PC-3 (cell line): ENCODE measurements at regions not wholly inside any gene's neighbourhood (a gene's known extent, or its start where the extent isn't known, plus 50 kb on each side); places are given as distances from the start of the nearest gene placed in this dataset.
A peak's percentile ranks its signal among the peaks of the same experiment; 100 is the strongest.

Experiments used
- ATAC-seq: fragments of 200-7000 bp; cut with Tn5 transposase; 2 replicates; pipeline ENCODE4 v1.9.1; 2020; ENCODE audit warnings: mild to moderate bottlenecking, moderate library complexity
- BruUV-seq: library from RNA; stranded (reverse); fragments of 400-500 nt; replicated peaks from 2 replicates; lab custom pipeline; 2021; lab: Mats Ljungman, UMichigan
- CTCF ChIA-PET: fragments of 300-600 bp; sonication (Branson Sonifier 250); formaldehyde crosslinking; loops from one replicate; lab custom pipeline; 2022; ENCODE audit warnings: antibody characterized with exemption; lab: Charles Lee
- POLR2A ChIA-PET: fragments of 300-600 bp; sonication (Branson Sonifier 250); formaldehyde crosslinking; loops from one replicate; lab custom pipeline; 2022; ENCODE audit warnings: antibody characterized with exemption; ENCODE audit not compliant: unreplicated experiment; lab: Charles Lee
- DNase-seq: peaks from one replicate; pipeline ENCODE4 v3.0.0-alpha.2; 2015
- H2AFZ ChIP-seq: fragments of 300-600 bp; sonication (generic); 2 replicates; pipeline ENCODE4 v1.6.0; 2016; ENCODE audit warnings: antibody characterized with exemption, low read length
- H3F3A ChIP-seq: fragments of 300-600 bp; sonication (generic); one replicate; pipeline ENCODE4 v1.6.0; 2017; ENCODE audit warnings: antibody characterized with exemption, low read length, control low read depth, mild to moderate bottlenecking; ENCODE audit not compliant: unreplicated experiment
- H3K27ac ChIP-seq: fragments of 300-600 bp; sonication (generic); 2 replicates; pipeline ENCODE4 v1.5.1; 2016; ENCODE audit warnings: mild to moderate bottlenecking, low read length
- H3K27me3 ChIP-seq: fragments of 300-600 bp; sonication (generic); 2 replicates; pipeline ENCODE4 v1.6.1; 2016; ENCODE audit warnings: low read length, mixed read lengths
- H3K36me3 ChIP-seq: fragments of 300-600 bp; sonication (generic); 2 replicates; pipeline ENCODE4 v1.6.1; 2016; ENCODE audit warnings: low read depth, mixed run types, low read length, mixed read lengths
- H3K4me1 ChIP-seq: fragments of 300-600 bp; sonication (generic); 2 replicates; pipeline ENCODE4 v1.5.1; 2016; ENCODE audit warnings: low read length; ENCODE audit not compliant: insufficient read depth
- H3K4me2 ChIP-seq: fragments of 300-600 bp; sonication (generic); 2 replicates; pipeline ENCODE4 v1.6.0; 2016; ENCODE audit warnings: low read length
- H3K4me3 ChIP-seq: fragments of 300-600 bp; sonication (generic); 2 replicates; pipeline ENCODE4 v1.5.1; 2016; ENCODE audit warnings: mild to moderate bottlenecking, low read length, mixed read lengths
- H3K79me2 ChIP-seq: fragments of 300-600 bp; sonication (generic); 2 replicates; pipeline ENCODE4 v1.6.1; 2017; ENCODE audit warnings: low read length, mixed read lengths
- H3K9ac ChIP-seq: fragments of 300-600 bp; sonication (generic); 2 replicates; pipeline ENCODE4 v1.6.0; 2016; ENCODE audit warnings: mild to moderate bottlenecking, low read length
- H3K9me2 ChIP-seq: fragments of 300-600 bp; sonication (generic); replicated peaks from 2 replicates; pipeline ENCODE4 v1.6.1; 2016; ENCODE audit warnings: mixed run types, low read length, mixed read lengths
- H3K9me3 ChIP-seq: fragments of 300-600 bp; sonication (generic); 2 replicates; pipeline ENCODE4 v1.6.1; 2016; ENCODE audit warnings: low read length, mixed read lengths
- H4K20me1 ChIP-seq: fragments of 300-600 bp; sonication (generic); 2 replicates; pipeline ENCODE4 v1.6.1; 2016; ENCODE audit warnings: low read length, mixed read lengths
- EZH2 ChIP-seq: fragments of 300-600 bp; sonication (generic); IDR thresholded peaks from one replicate; pipeline ENCODE4 v1.6.1; 2017; ENCODE audit warnings: antibody characterized with exemption, mild to moderate bottlenecking, low read length; ENCODE audit not compliant: unreplicated experiment
- EZH2phosphoT487 ChIP-seq: fragments of 300-600 bp; sonication (generic); IDR thresholded peaks from 2 replicates; pipeline ENCODE4 v1.6.1; 2018; ENCODE audit warnings: mild to moderate bottlenecking, antibody characterized with exemption, low read length, borderline replicate concordance
- intact Hi-C: fragments of 100-400 bp; cut with micrococcal nuclease; formaldehyde crosslinking; loops from 2 replicates; pipeline ENCODE4 v1.9.0; 2023
- TF ChIP-seq, protein P1 (sequence below): fragments of 300-600 bp; sonication (generic); conservative IDR thresholded peaks from 2 replicates; pipeline ENCODE4 v1.5.1; 2017; ENCODE audit warnings: antibody characterized with exemption, low read depth, mild to moderate bottlenecking, low read length

DNA sequence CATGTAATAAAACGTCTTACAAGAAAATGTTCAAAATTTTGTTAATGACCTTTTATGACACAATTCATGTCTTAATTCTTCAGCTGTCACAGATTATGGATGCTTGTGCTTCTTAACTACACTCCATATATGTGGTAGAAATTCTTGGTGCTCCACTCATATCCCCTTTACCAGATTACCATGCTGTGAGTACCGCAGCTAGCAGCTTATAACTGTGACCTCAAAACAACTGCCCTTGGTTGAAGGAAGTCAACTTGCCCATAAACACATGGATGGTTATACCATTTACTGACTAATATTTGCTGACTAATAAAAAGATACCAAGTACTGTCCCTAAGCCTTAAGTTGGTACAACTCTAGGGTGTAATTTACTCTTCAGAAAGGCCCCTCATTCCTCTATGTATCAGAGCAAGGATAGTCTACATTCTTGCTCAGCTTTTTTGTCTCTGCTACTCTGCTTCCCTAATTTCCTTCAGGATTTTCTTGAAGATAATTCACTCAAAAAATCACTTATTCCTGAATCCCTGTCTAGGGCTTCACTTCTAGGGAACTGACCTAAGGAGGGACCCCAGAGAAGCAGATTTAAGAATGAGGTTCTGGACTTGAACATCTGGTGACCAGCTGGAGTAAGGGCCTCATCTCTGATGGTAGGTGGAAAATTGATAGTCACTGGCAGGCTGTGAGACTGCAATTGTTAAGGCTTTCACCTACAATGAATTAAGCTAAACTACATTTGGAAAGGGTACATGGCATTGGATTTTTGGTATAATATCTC, 152.3 kb downstream of the SLC6A15 start:
- no TSS peak for BruUV-seq
- H3K79me2 ChIP-seq = no peaks in the 10 kb centered on the region
- POLR2A ChIA-PET = no interaction called here
- no peaks in the 10 kb centered on the region for H3K36me3 ChIP-seq
- no peaks in the 10 kb centered on the region for H3K4me1 ChIP-seq
- TF ChIP-seq EZH2phosphoT487 (no peak), EZH2 (no peak)
- TF ChIP-seq, protein P1, sequence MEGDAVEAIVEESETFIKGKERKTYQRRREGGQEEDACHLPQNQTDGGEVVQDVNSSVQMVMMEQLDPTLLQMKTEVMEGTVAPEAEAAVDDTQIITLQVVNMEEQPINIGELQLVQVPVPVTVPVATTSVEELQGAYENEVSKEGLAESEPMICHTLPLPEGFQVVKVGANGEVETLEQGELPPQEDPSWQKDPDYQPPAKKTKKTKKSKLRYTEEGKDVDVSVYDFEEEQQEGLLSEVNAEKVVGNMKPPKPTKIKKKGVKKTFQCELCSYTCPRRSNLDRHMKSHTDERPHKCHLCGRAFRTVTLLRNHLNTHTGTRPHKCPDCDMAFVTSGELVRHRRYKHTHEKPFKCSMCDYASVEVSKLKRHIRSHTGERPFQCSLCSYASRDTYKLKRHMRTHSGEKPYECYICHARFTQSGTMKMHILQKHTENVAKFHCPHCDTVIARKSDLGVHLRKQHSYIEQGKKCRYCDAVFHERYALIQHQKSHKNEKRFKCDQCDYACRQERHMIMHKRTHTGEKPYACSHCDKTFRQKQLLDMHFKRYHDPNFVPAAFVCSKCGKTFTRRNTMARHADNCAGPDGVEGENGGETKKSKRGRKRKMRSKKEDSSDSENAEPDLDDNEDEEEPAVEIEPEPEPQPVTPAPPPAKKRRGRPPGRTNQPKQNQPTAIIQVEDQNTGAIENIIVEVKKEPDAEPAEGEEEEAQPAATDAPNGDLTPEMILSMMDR = no peak
- intact Hi-C loops = no loop called here
- CTCF ChIA-PET = no interaction called here
- no peaks in the 10 kb centered on the region for H3K27me3 ChIP-seq
- no peaks in the 10 kb centered on the region for H3K9me3 ChIP-seq
- ATAC-seq (no peak), DNase-seq (no peak)
- no peak overlapping the region for H3K4me2 ChIP-seq
- H3F3A ChIP-seq = no peaks in the 10 kb centered on the region
- H4K20me1 ChIP-seq = no peaks in the 10 kb centered on the region
- H2AFZ ChIP-seq = no peak overlapping the region
- no peaks in the 10 kb centered on the region for H3K9me2 ChIP-seq
- no peak overlapping the region for H3K4me3 ChIP-seq
- no peak overlapping the region for H3K27ac ChIP-seq
- H3K9ac ChIP-seq = no peak overlapping the region

DNA sequence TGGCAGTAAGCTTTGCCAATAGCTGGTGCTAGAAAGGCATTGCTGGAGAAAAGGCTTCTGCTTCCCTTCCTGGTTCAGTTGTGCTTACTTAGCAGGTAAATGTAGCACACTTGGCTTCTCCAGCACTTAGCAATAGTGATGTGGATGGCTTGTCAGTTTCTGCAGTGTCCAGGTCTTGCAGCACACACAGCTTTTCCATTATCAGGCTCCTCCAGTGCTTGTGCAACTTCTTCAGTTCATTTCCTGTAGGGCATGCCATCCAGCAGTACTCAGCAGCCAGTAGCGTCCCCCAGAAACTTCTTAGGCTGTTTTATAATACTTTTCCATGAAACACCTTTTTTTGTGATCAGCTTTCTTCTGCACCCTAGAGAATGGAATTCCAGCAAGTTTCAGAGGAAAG, 154.6 kb downstream of the SLC6A15 start:
- Histone ChIP-seq H3K4me2 (no peak overlapping the region), H3K9me3 (no peaks in the 10 kb centered on the region), H3K36me3 (no peaks in the 10 kb centered on the region), H3K9ac (no peak overlapping the region), H4K20me1 (no peaks in the 10 kb centered on the region), H3K9me2 (no peaks in the 10 kb centered on the region), H3K4me3 (no peak overlapping the region), H3F3A (no peaks in the 10 kb centered on the region), H2AFZ (no peak overlapping the region), H3K27ac (no peak overlapping the region), H3K4me1 (no peaks in the 10 kb centered on the region), H3K79me2 (no peaks in the 10 kb centered on the region), H3K27me3 (no peaks in the 10 kb centered on the region)
- ATAC-seq (no peak), DNase-seq (peak; percentile 6)
- no TSS peak for BruUV-seq
- POLR2A ChIA-PET = no interaction called here
- intact Hi-C loops = no loop called here
- TF ChIP-seq, protein P1 = no peak
- TF ChIP-seq EZH2 = no peak
- TF ChIP-seq EZH2phosphoT487 = no peak
- CTCF ChIA-PET = no interaction called here

DNA sequence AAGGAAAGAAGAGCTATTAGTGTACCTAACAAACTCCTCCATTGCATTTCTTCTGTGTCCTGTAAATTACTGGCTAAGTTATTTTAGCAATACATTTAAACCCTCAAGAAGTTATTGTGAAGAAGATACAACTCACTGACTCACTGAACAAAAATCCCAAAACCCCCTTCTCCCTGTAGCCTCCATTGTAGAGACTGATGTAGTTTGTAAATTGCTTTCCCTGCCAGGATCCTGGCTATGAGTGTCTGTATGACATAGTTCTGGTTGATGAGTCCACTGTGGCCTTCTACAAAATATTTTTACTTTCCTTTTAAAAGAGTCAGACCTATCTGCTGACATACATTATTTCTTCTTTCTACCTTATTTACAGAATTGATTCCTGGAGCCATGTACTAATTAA, 155.6 kb downstream of the SLC6A15 start:
- H3K4me2 ChIP-seq = no peak overlapping the region
- TF ChIP-seq EZH2phosphoT487 (no peak), EZH2 (no peak)
- TF ChIP-seq, protein P1 = no peak
- intact Hi-C loops = no loop called here
- no TSS peak for BruUV-seq
- no peaks in the 10 kb centered on the region for H3K27me3 ChIP-seq
- no peaks in the 10 kb centered on the region for H3K9me3 ChIP-seq
- no peak overlapping the region for H3K27ac ChIP-seq
- no peaks in the 10 kb centered on the region for H3K79me2 ChIP-seq
- CTCF ChIA-PET = no interaction called here
- no peaks in the 10 kb centered on the region for H4K20me1 ChIP-seq
- H3K9ac ChIP-seq = no peak overlapping the region
- no peak overlapping the region for H3K4me3 ChIP-seq
- H3K36me3 ChIP-seq = no peaks in the 10 kb centered on the region
- H2AFZ ChIP-seq = no peak overlapping the region
- H3F3A ChIP-seq = no peaks in the 10 kb centered on the region
- DNase-seq (peak; percentile 17), ATAC-seq (no peak)
- POLR2A ChIA-PET = no interaction called here
- no peaks in the 10 kb centered on the region for H3K9me2 ChIP-seq
- no peaks in the 10 kb centered on the region for H3K4me1 ChIP-seq
